GM10266 (cell line): ENCODE measurements at regions not wholly inside any gene's neighbourhood (a gene's known extent, or its start where the extent isn't known, plus 50 kb on each side); places are given as distances from the start of the nearest gene placed in this dataset.

Experiments
- DNase-seq: peaks from one replicate; pipeline ENCODE4 v3.0.0; 2012; ENCODE audit errors: extremely low spot score
- CTCF ChIP-seq: IDR thresholded peaks from 2 replicates; pipeline ENCODE4 v1.5.1; 2012; ENCODE audit warnings: mild to moderate bottlenecking, low read depth; ENCODE audit not compliant: control insufficient read depth, insufficient read depth; ENCODE audit errors: missing control alignments

- TF ChIP-seq CTCF, result no peak
- DNase-seq, result no peak
These were observed 97.0 kb upstream of the CCSER1 start for GRCh38 chr4:90030202-90030601.

- TF ChIP-seq CTCF, result no peak
- DNase-seq, result no peak
These were observed 96.2 kb upstream of the CCSER1 start for GRCh38 chr4:90030953-90031352.

- no peak for DNase-seq
These were observed 88.1 kb upstream of the CCSER1 start for GRCh38 chr4:90039122-90039521.

GRCh38 chr4:90051999-90052398 is 75.2 kb upstream of the CCSER1 start:
- no peak for DNase-seq
- TF ChIP-seq CTCF, result no peak

More at GRCh38 chr4:90039122-90039521, 88.1 kb upstream of the CCSER1 start:
- TF ChIP-seq CTCF, result no peak

GRCh38 chr4:90057091-90057490 is 70.1 kb upstream of the CCSER1 start:
- no peak for DNase-seq
- no peak for TF ChIP-seq CTCF

- no peak for TF ChIP-seq CTCF
- DNase-seq, result no peak
These were observed 67.2 kb upstream of the CCSER1 start for GRCh38 chr4:90060039-90060438.

GRCh38 chr4:90061881-90062280 is 65.3 kb upstream of the CCSER1 start:
- TF ChIP-seq CTCF, result no peak
- no peak for DNase-seq
